T-helper 1 cell treated with Interleukin-12 subunit alpha and Interleukin-12 subunit beta and Interleukin-4 antibody, amounts not matched to agents 30 μg/mL and 1 μg/mL, for 36 hours (primary cell): ENCODE measurements at regions not wholly inside any gene's neighbourhood (a gene's known extent, or its start where the extent isn't known, plus 50 kb on each side); places are given as distances from the start of the nearest gene placed in this dataset.

Source experiments
- H3K27ac Mint-ChIP-seq: one replicate; pipeline ENCODE4 v1.8.0; 2021; ENCODE audit warnings: mild to moderate bottlenecking, mixed read lengths
- H3K27me3 Mint-ChIP-seq: one replicate; pipeline ENCODE4 v1.8.0; 2021; ENCODE audit warnings: low read depth, mixed read lengths
- H3K36me3 Mint-ChIP-seq: one replicate; pipeline ENCODE4 v1.8.0; 2021; ENCODE audit warnings: low read depth, mixed read lengths
- H3K4me1 Mint-ChIP-seq: one replicate; pipeline ENCODE4 v1.8.0; 2021; ENCODE audit warnings: low read depth, mixed read lengths
- H3K4me3 Mint-ChIP-seq: one replicate; pipeline ENCODE4 v1.8.0; 2021; ENCODE audit warnings: mild to moderate bottlenecking, moderate library complexity, mixed read lengths
- H3K9me3 Mint-ChIP-seq: one replicate; pipeline ENCODE4 v1.8.0; 2021; ENCODE audit warnings: mixed read lengths

GRCh38 chr10:128567551-128567950 is 441.3 kb upstream of the MKI67 start:
- no peak overlapping the region for H3K27ac Mint-ChIP-seq
- H3K27me3 Mint-ChIP-seq = no peaks in the 10 kb centered on the region
- no peaks in the 10 kb centered on the region for H3K36me3 Mint-ChIP-seq
- H3K4me1 Mint-ChIP-seq = no peaks in the 10 kb centered on the region
- no peaks in the 10 kb centered on the region for H3K9me3 Mint-ChIP-seq
- no peak overlapping the region for H3K4me3 Mint-ChIP-seq

GRCh38 chr10:128568041-128568440 is 441.8 kb upstream of the MKI67 start:
- H3K4me1 Mint-ChIP-seq = no peaks in the 10 kb centered on the region
- H3K27me3 Mint-ChIP-seq = no peaks in the 10 kb centered on the region
- H3K36me3 Mint-ChIP-seq = no peaks in the 10 kb centered on the region
- H3K4me3 Mint-ChIP-seq = no peak overlapping the region
- H3K9me3 Mint-ChIP-seq = no peaks in the 10 kb centered on the region
- H3K27ac Mint-ChIP-seq = no peak overlapping the region

- H3K4me3 Mint-ChIP-seq = no peak overlapping the region
- H3K27ac Mint-ChIP-seq = no peak overlapping the region
- H3K36me3 Mint-ChIP-seq = no peaks in the 10 kb centered on the region
- H3K4me1 Mint-ChIP-seq = no peaks in the 10 kb centered on the region
- H3K9me3 Mint-ChIP-seq = no peaks in the 10 kb centered on the region
- H3K27me3 Mint-ChIP-seq = no peaks in the 10 kb centered on the region
These were observed 442.3 kb upstream of the MKI67 start for GRCh38 chr10:128568491-128568890.

GRCh38 chr10:128568990-128569945 is 443.0 kb upstream of the MKI67 start:
- Mint-ChIP-seq H3K4me3 (no peak overlapping the region), H3K36me3 (no peaks in the 10 kb centered on the region), H3K27ac (no peak overlapping the region), H3K27me3 (no peaks in the 10 kb centered on the region), H3K4me1 (no peaks in the 10 kb centered on the region), H3K9me3 (no peaks in the 10 kb centered on the region)

- Mint-ChIP-seq H3K4me1 (no peaks in the 10 kb centered on the region), H3K36me3 (no peaks in the 10 kb centered on the region), H3K27ac (no peak overlapping the region), H3K27me3 (no peaks in the 10 kb centered on the region), H3K9me3 (no peaks in the 10 kb centered on the region), H3K4me3 (no peak overlapping the region)
These were observed 444.2 kb upstream of the MKI67 start for GRCh38 chr10:128570319-128570995.

- no peak overlapping the region for H3K27ac Mint-ChIP-seq
- H3K4me1 Mint-ChIP-seq = no peaks in the 10 kb centered on the region
- no peaks in the 10 kb centered on the region for H3K36me3 Mint-ChIP-seq
- H3K4me3 Mint-ChIP-seq = no peak overlapping the region
- H3K27me3 Mint-ChIP-seq = no peaks in the 10 kb centered on the region
- H3K9me3 Mint-ChIP-seq = no peaks in the 10 kb centered on the region
These were observed 444.8 kb upstream of the MKI67 start for GRCh38 chr10:128571071-128571470.

GRCh38 chr10:128571745-128572144 is 445.5 kb upstream of the MKI67 start:
- Mint-ChIP-seq H3K9me3 (no peaks in the 10 kb centered on the region), H3K4me1 (no peaks in the 10 kb centered on the region), H3K27ac (no peak overlapping the region), H3K36me3 (no peaks in the 10 kb centered on the region), H3K4me3 (no peak overlapping the region), H3K27me3 (no peaks in the 10 kb centered on the region)

GRCh38 chr10:128572696-128573095 is 446.5 kb upstream of the MKI67 start:
- no peak overlapping the region for H3K27ac Mint-ChIP-seq
- H3K27me3 Mint-ChIP-seq = no peaks in the 10 kb centered on the region
- no peaks in the 10 kb centered on the region for H3K4me1 Mint-ChIP-seq
- H3K9me3 Mint-ChIP-seq = no peaks in the 10 kb centered on the region
- H3K36me3 Mint-ChIP-seq = no peaks in the 10 kb centered on the region
- no peak overlapping the region for H3K4me3 Mint-ChIP-seq

GRCh38 chr10:128573281-128573845 is 447.1 kb upstream of the MKI67 start:
- H3K36me3 Mint-ChIP-seq = no peaks in the 10 kb centered on the region

GRCh38 chr10:128573986-128574385 is 447.8 kb upstream of the MKI67 start:
- Mint-ChIP-seq H3K36me3 (no peaks in the 10 kb centered on the region), H3K27me3 (no peaks in the 10 kb centered on the region), H3K4me1 (no peaks in the 10 kb centered on the region)

More at GRCh38 chr10:128573281-128573845, 447.1 kb upstream of the MKI67 start:
- Mint-ChIP-seq H3K9me3 (no peaks in the 10 kb centered on the region), H3K4me1 (no peaks in the 10 kb centered on the region), H3K27ac (no peak overlapping the region), H3K4me3 (no peak overlapping the region), H3K27me3 (no peaks in the 10 kb centered on the region)

GRCh38 chr10:128574581-128575210 is 448.5 kb upstream of the MKI67 start:
- Mint-ChIP-seq H3K9me3 (no peaks in the 10 kb centered on the region), H3K36me3 (no peaks in the 10 kb centered on the region), H3K27me3 (peaks cover 1% of the 10 kb centered on the region), H3K4me1 (no peaks in the 10 kb centered on the region), H3K4me3 (no peak overlapping the region), H3K27ac (no peak overlapping the region)

More at GRCh38 chr10:128573986-128574385, 447.8 kb upstream of the MKI67 start:
- Mint-ChIP-seq H3K9me3 (no peaks in the 10 kb centered on the region), H3K4me3 (no peak overlapping the region), H3K27ac (no peak overlapping the region)

- Mint-ChIP-seq H3K4me1 (no peaks in the 10 kb centered on the region), H3K36me3 (no peaks in the 10 kb centered on the region), H3K4me3 (no peak overlapping the region), H3K27ac (no peak overlapping the region), H3K27me3 (peaks cover 5% of the 10 kb centered on the region), H3K9me3 (no peaks in the 10 kb centered on the region)
These were observed 449.5 kb upstream of the MKI67 start for GRCh38 chr10:128575761-128576160.

- Mint-ChIP-seq H3K27ac (no peak overlapping the region), H3K27me3 (peaks cover 5% of the 10 kb centered on the region), H3K4me1 (no peaks in the 10 kb centered on the region), H3K36me3 (no peaks in the 10 kb centered on the region), H3K4me3 (no peak overlapping the region), H3K9me3 (no peaks in the 10 kb centered on the region)
These were observed 450.1 kb upstream of the MKI67 start for GRCh38 chr10:128576336-128576735.

- Mint-ChIP-seq H3K4me3 (no peak overlapping the region), H3K27me3 (peaks cover 5% of the 10 kb centered on the region), H3K4me1 (no peaks in the 10 kb centered on the region), H3K36me3 (no peaks in the 10 kb centered on the region), H3K9me3 (no peaks in the 10 kb centered on the region), H3K27ac (no peak overlapping the region)
These were observed 450.9 kb upstream of the MKI67 start for GRCh38 chr10:128576943-128577670.
